HG03025 (cell line): ENCODE measurements at regions not wholly inside any gene's neighbourhood (a gene's known extent, or its start where the extent isn't known, plus 50 kb on each side); places are given as distances from the start of the nearest gene placed in this dataset.
"Not testable (repeated sequence)": the region's sequence is repeated elsewhere in the genome, so short reads cannot be mapped to it uniquely, and the experiment has no call there.

Experiments
- ATAC-seq: cut with Tn5 transposase; IDR thresholded peaks from one replicate; pipeline ENCODE4 v1.9.1; 2021; ENCODE audit warnings: mild to moderate bottlenecking, moderate library complexity; ENCODE audit not compliant: unreplicated experiment, low FRiP score

DNA sequence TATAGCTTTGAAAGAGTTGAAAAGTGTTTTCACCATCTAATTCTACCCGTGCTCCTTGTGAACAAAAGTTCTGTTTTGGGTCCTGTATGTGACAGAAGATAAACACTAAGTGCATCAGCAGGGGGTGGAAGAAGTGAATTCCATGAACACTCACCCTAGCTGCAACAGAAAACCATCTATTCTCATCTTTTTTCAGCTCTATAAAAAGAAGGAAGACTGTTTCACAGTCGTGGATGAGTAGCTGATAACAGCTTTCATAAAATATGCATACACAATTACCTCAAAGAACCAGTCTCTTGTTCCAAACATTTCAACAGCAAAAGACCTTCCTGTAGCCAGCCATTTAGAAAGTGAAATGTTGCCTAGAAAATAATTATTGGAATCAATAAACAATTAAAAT is 281.7 kb upstream of the RASGRP1 start:
- no peak for ATAC-seq

DNA sequence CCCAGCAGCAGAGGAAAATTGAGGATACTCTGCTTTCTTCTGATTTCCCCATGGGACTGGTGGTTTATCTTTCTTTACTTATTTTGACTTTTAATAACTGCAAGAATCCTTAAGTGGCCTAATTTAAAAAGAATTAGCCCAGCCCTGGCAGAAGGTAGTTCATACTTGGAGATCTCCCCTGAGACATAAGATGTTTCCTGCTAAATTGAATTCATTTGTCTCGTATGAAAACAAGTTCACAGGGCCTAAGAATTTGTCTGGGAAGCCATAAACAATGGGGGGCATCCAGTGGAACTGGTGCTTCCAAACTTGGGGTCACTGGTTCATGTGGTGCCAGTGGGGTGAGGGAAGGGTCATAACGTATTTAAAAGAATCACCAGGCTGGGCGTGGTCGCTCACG is 283.1 kb upstream of the RASGRP1 start:
- no peak for ATAC-seq

DNA sequence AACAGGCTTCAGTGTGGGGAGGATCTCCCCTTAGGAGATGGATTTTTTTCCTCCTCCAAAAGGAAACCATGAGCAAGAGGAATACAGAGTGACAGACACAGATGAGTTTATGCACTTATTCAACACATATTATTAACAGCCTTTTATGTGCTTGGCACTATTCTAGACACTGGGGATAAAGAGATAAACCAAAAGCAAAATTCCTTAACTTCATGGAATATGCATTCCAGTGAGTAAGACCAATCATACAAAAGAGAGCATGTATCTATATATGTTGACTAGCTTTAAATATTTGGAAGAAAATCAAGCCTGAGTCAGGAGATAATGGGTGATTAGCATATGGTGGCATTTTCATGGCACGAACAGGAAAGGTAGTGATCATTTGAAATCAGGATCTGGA is 284.4 kb upstream of the RASGRP1 start:
- ATAC-seq = no peak

DNA sequence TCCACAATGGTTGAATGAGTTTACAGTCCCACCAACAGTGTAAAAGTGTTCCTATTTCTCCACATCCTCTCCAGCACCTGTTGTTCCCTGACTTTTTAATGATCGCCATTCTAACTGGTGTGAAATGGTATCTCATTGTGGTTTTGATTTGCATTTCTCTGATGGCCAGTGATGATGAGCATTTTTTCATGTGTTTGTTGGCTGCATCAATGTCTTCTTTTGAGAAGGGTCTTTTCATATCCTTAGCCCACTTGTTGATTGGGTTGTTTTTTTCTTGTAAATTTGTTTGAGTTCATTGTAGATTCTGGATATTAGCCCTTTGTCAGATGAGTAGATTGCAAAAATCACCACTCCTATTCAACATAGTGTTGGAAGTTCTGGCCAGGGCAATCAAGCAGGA is 287.6 kb upstream of the RASGRP1 start:
- not testable (repeated sequence) for ATAC-seq

DNA sequence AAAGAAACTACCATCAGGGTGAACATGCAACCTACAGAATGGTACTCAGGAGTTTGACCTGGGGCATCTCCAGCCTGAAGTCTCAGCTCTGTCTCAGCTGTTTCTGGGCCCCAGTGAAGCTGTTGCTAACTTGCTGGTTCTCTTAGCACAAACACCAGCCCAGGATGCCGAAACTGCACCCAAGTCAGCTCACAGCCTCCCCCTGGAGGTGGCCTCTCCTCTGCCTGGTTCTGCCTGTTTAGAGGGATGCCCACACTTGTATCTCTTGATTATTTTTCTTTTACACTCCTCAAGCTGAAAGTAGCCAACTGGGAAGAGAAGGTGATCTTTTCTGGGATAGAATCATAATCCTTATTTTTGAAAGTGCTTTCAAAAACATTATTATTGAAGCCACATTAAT is 289.0 kb upstream of the RASGRP1 start:
- no peak for ATAC-seq

DNA sequence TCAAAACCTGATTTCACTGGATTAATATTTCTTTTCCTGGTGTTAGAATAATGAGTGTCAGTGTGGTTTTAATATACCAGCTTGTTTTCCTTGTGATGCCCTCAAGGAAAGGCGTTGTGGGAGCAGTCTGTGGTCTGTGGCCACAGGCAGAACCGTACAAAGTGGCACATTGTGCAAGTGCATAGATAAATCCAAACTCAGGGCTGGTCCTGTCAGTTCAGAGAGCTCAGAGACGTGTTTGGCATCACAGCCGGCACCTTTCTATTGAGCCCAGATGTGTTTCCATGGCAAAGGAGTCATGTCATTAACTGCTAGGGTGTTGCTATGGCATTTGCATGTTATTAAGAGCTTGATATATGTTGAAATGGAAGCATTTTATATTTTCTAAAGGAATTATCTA is 289.9 kb upstream of the RASGRP1 start:
- ATAC-seq = no peak

DNA sequence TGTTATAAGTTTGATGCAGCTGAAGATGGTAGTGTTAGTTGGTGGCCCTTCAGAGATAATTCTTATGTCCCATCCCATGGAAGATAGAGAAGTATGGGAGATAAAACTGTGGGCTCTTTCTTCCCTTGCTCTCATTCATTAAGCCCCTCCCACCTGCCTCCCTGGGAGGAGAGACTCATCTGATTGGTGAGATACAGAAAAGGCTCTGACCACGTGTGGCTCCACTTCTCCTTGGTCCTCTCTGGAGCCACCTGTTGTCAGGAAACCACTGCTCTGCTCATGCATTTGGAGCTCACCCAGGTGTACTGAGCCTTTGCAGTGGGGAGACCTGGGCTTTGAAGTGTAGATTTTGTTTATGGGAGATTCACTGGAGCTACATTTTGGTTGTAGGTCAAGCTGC is 293.2 kb upstream of the RASGRP1 start:
- no peak for ATAC-seq

DNA sequence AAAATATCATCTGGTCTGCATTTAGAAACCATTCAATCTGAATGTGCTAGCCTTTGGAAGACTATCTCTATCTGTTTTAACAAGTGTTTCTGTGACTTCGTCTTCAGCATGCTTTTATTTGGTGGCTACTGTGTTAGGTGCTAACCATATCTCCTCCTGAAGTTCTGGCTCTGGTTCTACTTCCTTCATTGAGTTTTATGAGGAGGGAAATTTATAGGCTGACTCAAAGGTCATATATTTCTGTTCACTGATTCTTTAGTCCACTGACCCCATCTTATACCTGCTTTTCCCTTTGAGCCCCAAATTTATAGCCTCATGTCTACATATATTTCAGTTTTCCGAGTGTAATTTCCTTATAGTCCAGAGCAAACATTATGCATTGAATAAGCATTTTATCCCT is 295.0 kb upstream of the RASGRP1 start:
- no peak for ATAC-seq

DNA sequence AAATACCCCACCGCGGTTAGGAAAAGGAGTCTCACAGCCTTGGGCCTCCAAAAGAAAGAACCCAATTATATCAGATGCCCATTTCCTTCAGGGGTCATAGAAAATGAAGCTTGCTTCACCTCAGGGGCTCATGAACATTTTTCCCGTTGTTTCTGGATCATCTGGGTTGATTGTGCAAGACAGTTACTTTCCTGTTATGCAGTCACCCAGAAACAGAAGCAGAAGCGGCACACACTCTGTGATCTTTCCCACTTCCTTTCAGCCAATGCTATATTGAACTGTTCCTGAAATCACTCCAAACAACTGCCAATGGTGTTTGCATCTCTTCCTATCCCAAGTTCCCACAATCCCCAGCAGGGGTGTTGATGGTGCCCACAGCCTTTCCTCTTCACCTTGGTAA is 295.6 kb upstream of the RASGRP1 start:
- ATAC-seq = no peak

DNA sequence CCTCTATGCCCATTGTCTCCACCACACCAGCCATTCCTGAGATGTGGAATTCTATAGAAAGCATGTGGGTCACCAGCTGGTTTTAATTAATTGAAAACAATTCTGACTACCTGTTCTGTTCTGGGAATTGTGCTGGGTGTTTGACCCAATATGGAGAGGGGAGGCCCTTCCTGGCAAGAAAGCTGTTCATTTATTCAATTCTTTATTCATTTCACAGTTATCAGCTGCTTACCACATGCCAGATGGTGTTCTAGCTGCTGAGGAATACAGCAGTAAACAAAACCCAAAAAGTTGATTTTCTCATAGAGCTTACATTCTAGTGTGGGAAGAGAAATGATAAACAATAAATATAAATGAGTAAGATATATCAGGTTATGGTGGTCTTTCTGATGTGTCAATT is 296.1 kb upstream of the RASGRP1 start:
- ATAC-seq = no peak

DNA sequence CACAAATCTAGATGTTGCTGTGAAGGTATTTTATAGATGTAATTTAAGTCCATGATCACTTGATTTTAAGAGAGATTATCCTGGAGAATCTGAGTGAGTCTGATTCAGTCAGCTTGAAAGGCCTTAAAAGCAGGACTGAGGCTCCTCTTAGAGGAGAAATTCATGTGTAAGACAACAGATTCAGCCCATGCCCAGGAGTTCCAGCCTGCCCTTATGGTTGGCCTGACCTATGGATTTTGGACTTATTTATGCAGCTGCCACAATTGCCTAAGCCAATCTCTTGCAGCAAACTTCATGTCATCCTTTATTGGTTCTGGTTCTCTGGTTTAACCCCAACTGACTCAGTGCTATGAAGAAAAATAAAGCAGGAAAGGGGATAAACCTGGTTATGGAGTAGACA is 296.5 kb upstream of the RASGRP1 start:
- no peak for ATAC-seq

DNA sequence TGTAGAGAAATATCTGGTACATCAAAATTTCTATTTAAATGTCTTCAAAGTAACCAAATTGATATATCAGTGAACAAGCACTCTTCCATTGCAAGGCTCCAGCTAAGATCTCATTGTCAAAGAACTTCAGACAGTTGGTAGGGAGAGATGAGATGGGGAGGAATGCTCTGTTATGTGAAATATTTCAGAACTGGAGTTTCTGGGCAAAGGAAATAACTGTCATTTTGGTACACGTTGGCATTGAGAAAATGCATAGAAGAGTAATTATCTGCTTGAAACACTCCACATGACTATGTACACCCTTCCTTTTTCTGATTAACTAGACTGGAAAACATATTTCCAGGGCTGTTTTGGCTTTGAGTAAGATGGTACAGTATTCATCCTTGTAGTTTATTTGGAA is 297.5 kb upstream of the RASGRP1 start:
- ATAC-seq = no peak

DNA sequence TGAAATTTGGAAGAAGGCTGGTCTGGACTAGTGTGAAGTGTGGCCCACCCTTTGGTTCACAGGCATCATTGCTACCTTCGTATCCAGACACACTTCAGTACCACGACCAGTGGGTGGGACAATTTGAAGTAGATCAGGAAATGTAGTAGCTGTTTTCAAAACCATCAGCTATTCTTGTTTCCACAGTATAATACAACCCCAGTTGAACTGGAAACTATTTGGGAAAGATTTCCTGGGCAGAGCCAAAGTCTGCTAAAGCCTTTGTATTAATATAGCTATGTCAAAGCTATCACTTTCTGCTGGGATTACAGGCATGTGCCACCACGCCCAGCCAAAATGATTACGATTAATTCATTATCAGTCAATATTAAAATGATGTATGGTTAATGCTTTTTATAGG is 298.8 kb upstream of the RASGRP1 start:
- ATAC-seq = no peak

DNA sequence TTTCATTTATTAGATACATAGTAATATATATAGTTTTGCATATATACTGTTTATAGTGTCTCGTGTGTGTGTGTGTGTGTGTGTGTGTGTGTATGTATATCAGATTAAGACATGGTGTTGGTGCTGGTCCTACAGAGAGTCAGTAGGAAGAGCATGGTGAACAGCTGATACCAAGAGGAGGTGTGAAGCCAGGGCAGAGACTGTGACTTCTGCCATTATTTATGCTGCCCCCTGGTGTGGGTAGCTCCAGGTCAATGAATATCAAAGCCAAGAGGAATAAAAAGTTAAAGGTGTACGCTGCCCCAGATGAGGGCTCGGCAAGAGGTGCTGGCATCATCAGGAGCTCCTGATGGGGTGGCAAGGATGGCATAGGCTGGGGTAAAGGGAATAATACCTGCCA is 299.5 kb upstream of the RASGRP1 start:
- no peak for ATAC-seq

DNA sequence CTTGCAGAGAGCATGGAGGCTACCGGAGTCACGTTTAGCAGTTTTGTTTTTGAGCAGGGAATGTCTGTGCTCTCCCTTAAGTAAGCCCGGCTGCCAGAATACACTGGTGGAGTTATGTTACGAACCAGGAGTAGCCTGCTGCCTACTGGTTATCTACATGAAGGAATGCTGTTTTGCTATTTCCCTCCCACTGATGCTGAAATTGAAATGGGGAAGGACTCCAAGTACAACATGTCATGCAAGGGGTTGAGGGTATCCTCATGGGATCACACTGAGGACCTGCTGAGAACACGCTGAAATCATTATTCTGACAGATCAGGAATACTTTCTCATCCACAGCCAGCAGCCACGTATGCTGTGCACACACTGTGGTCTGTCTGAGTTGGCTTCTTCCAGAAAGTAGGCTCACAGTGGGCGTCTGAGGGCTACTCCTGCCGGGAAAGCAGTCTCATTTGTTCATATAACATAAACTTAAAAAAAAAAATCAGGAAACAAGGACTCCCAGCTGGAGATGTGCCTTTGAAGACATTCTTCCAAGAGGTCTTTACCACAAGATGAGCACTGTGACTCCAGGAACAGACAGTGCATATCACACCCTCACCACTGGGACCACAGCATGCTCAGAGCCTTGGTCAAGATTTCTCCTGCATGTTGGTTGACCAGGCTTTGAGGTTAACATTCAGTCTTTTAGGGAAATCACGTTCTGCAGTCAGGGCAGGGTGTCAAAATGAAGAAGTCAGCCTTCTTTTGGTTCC is 300.4 kb upstream of the RASGRP1 start:
- ATAC-seq = no peak

DNA sequence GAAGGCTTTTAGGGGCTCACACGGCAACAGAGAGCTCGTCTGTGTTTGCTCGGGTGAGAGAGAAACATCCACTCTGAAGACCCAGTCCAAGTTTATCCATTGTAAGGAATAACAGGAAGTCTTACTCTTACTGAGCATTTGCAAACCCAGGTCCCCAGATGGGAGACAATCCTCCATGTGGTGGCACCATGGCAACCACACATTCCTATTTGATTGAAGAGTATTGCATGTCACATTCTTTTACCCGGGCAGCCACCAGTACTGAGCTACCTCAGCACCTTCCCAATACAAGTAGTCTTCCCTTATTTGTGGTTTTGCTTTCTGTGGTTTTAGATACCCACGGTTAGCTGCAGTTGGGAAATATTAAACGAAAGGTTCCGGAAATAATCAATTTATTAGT is 302.9 kb upstream of the RASGRP1 start:
- no peak for ATAC-seq

DNA sequence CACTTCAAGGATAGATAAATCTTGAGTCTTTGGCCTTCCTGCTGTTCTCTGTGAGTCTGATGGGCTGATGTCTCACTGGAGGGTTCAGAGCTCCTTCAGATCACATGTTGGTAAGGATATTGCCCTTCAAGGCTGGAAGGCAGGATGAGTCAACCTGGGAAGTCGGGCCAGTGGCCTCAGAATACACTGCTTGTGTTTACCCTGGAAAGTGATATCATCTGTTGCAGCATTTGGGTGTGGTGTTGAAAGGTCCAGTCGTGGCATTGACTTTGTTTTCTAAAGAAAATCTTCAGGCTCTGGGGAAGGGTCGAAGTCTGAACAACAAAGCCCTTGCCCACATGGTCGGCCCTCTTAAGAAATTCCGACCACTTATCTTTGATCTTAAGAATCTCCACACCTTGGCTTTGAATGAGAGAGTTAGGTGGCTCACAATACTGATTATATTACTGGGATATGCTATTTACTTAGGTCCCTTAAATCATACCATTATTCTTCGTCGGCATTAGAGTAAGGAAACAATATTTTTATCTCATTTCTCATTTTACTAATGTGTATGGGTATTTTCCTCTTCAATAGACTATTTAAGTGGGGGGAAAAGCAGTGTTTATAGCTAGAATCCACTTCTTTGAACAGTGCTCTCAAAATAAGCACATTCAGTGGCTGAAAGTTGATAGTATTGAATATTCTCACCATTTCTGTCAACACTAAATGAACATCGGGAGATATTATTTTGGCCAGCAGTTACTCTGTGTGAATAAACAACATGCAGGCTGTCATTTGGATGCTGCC is 303.9 kb upstream of the RASGRP1 start:
- no peak for ATAC-seq

DNA sequence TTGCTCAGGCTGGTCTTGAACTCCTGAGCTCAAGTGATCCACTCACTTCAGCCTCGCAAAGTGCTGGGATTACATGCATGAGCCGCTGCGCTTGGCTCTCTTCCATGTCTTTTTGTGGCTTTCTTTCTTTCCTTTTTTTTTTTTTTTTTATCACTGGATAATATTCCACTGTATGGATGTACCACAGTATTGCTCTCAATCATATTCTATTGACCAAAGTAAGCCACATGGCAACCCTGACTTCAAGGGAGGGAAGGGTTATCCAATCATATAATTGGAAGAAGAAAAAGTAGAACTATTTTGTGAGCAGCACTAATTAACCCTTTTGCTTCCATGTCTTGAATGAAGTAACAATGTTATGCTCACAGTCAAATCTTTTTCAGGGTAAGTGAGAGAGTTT is 307.0 kb upstream of the RASGRP1 start:
- ATAC-seq = no peak

DNA sequence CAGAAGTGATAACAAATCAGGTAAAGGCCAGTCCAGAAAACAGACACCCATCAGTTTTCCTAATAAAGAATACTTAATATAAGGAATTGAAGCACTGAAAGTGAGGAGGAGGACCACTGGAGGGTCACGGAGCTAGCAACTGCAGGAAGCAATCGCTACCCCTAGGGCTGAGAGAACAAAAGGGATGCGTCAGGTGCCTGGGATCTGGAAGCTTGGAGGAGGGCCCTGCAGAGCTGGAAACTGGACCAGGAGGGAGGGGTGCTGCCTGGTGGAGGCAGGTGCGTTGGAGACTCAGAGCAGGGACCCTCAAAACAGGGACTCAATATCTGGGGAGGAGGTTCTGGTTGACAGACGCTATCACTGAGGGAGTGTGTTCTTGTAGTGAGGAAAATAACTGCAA is 308.1 kb upstream of the RASGRP1 start:
- ATAC-seq = no peak

DNA sequence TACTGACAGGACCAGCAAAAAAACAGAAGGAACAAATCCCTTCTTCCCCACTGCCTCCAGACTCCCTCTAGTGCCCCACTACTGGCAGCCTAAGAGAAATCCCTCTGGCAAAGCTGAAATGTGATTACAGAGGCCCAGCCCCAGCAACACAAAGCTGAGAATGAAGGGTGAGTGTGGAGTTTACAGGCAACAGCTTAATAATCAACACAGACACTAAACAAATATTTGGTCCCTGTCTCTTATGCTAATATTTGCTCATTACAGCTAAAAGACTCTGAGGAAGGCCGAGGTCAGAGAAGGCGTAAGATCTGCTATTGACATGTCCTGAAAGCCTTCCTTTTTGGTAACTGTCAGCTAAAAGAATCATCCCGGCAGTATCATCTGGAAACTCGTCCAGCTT is 308.5 kb upstream of the RASGRP1 start:
- ATAC-seq = no peak

DNA sequence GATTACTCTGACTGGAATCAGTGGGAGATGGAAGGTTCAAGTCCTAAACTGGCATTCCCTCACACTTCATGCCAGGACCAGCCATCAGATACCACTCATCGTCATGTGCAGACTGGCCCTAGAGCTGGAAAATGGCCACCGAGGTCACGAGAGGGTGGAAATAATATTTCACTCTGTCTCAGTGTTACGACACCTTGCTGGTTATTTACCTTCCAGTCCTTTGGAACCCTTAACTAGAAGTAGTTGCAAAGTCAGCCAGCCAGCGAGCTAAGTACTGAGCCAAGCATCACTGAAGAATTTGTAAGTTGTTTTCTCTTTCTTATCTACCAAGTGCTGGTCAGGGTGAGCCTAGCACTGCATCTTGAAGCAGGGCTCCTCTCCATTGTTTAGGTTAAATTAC is 309.9 kb upstream of the RASGRP1 start:
- no peak for ATAC-seq

DNA sequence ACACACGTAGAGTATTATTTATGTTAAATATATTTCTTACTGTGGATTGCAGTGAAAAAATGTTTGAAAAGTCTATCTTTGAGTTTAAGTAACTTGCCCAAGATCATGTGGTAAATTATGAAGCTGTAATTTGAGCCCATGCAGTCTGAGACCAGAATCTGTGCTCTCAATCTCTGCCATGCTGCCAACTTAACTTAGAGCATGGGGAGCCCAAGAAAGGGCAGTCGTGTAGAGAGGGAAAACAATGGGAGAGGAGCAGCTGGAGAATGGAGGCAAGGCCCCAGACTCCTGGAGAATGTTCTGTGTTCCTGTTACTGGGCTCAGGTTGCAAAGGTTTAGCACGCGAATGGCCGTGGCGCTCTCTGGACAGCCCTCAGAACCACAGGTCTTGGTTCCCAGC is 311.6 kb upstream of the RASGRP1 start:
- no peak for ATAC-seq
